ENCODE measurements at regions not wholly inside any gene's neighbourhood (a gene's known extent, or its start where the extent isn't known, plus 50 kb on each side); places are given as distances from the start of the nearest gene placed in this dataset.
A peak's percentile ranks its signal among the peaks of the same experiment; 100 is the strongest.

DNA sequence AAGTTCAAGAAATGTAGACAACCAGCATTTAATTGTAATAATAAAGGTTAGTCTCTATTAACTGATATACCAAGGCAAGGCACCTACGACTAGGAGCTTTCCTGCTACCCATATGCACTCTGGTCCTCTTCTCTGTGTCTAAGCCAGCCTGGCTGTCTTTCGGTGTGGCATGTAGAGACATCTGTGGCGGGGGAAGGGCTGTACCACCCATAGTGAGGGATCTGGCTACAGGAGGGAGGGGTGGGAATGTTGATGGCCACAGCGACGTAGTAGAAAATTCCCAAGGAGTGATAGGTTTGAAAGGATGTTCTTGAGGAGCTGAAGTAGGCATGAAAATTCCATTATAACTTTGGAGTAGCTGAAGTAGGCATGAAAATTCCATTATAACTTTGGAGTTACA lies 344.2 kb downstream of the ATP23 start:
- Mint-ChIP-seq H3K27me3 (peaks cover 4% of the 10 kb centered on the region), H3K4me1 (no peaks in the 10 kb centered on the region), H3K4me3 (no peak overlapping the region)

DNA sequence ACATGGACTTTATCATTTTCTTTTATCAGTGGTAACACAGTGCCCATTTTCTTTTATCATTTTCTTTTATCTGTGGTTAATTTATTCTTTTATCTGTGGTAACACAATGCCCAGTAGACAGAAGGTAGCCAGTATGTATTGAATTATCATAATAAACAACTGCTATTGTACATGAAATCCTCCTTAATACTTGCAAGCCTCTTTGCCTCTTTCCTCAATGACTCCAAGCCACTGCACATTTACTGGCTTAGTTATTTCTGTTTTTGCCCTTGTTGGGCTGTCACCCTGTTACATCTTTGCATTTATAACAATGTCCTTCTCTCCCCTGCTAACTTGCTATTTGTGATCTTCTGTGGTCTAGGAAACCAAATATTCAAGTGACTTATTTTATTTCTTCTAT lies 345.0 kb downstream of the ATP23 start:
- ATAC-seq (ENCODE audit: low read depth in 2 of 2) (no peak), DNase-seq (no peak)
- Mint-ChIP-seq H3K27ac (no peak overlapping the region), H3K27me3 (peaks cover 4% of the 10 kb centered on the region), H3K4me1 (peaks cover 0 to 5% (median 0%) of the 10 kb centered on the region in 4 donors), H3K4me3 (no peak overlapping the region), H3K9me3 (peaks cover 4 to 12% (median 9%) of the 10 kb centered on the region in 7 donors), H3K36me3 (no peaks in the 10 kb centered on the region)
- Histone ChIP-seq H3K9me3 (ENCODE audit: control insufficient read depth in 2 of 2, low read length in 2 of 2) (no peaks in the 10 kb centered on the region), H3K27me3 (ENCODE audit: control insufficient read depth, insufficient read depth, low read length) (no peaks in the 10 kb centered on the region), H3K4me3 (ENCODE audit: low read depth, low read length) (no peak overlapping the region), H3K4me1 (ENCODE audit: control insufficient read depth, insufficient read depth, low read length, poor library complexity, severe bottlenecking) (no peaks in the 10 kb centered on the region), H3K36me3 (ENCODE audit: control insufficient read depth, insufficient read depth, low read length) (no peaks in the 10 kb centered on the region), H3K27ac (ENCODE audit: insufficient read depth, low read length, poor library complexity, severe bottlenecking) (no peak overlapping the region)

More for the DNA sequence above, 344.2 kb downstream of the ATP23 start:
- Mint-ChIP-seq H3K36me3 (no peaks in the 10 kb centered on the region), H3K9me3 (peaks cover 5 to 20% (median 12%) of the 10 kb centered on the region in 7 donors), H3K27ac (no peak overlapping the region)
- Histone ChIP-seq H3K4me3 (ENCODE audit: low read depth, low read length) (no peak overlapping the region), H3K27me3 (ENCODE audit: control insufficient read depth, insufficient read depth, low read length) (no peaks in the 10 kb centered on the region), H3K9me3 (ENCODE audit: control insufficient read depth in 2 of 2, low read length in 2 of 2) (no peaks in the 10 kb centered on the region), H3K4me1 (ENCODE audit: control insufficient read depth, insufficient read depth, low read length, poor library complexity, severe bottlenecking) (no peaks in the 10 kb centered on the region), H3K36me3 (ENCODE audit: control insufficient read depth, insufficient read depth, low read length) (no peaks in the 10 kb centered on the region), H3K27ac (ENCODE audit: insufficient read depth, low read length, poor library complexity, severe bottlenecking) (no peak overlapping the region)
- DNase-seq, result no peak
- no peak for ATAC-seq (ENCODE audit: low read depth in 2 of 2)

DNA sequence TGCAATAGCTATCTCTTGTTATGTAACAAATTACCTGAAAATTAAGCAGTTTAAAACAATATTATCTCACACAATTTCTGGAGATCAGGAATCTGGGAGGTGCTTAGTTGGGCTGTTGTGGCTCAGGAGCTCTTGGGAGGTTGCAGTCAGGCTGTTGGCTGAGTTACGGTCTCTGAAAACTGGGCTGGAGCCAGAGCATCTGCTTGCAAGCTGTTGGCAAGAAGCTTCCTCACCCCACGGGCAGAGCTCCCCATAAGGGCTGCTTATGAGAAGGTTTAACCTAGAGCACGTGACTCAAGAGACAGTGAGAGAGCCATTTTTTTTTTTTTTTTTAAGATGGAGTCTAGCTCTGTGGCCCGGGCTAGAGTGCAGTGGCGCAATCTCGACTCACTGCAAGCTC lies 346.8 kb downstream of the ATP23 start:
- Mint-ChIP-seq H3K27me3 (peaks cover 4% of the 10 kb centered on the region), H3K4me1 (peaks cover 0 to 6% (median 0%) of the 10 kb centered on the region in 4 donors), H3K36me3 (no peaks in the 10 kb centered on the region), H3K27ac (no peak overlapping the region), H3K9me3 (peaks cover under 1 to 9% (median 4%) of the 10 kb centered on the region in 7 donors), H3K4me3 (no peak overlapping the region)
- H3K36me3 ChIP-seq (ENCODE audit: control insufficient read depth, insufficient read depth, low read length), result no peaks in the 10 kb centered on the region
- DNase-seq, result no peak
- no peak overlapping the region for H3K27ac ChIP-seq (ENCODE audit: insufficient read depth, low read length, poor library complexity, severe bottlenecking)
- H3K4me1 ChIP-seq (ENCODE audit: control insufficient read depth, insufficient read depth, low read length, poor library complexity, severe bottlenecking), result no peaks in the 10 kb centered on the region
- no peak overlapping the region for H3K4me3 ChIP-seq (ENCODE audit: low read depth, low read length)
- H3K27me3 ChIP-seq (ENCODE audit: control insufficient read depth, insufficient read depth, low read length), result peaks cover 2% of the 10 kb centered on the region
- H3K9me3 ChIP-seq (ENCODE audit: control insufficient read depth in 2 of 2, low read length in 2 of 2), result no peaks in the 10 kb centered on the region
- ATAC-seq (ENCODE audit: low read depth in 2 of 2), result no peak

DNA sequence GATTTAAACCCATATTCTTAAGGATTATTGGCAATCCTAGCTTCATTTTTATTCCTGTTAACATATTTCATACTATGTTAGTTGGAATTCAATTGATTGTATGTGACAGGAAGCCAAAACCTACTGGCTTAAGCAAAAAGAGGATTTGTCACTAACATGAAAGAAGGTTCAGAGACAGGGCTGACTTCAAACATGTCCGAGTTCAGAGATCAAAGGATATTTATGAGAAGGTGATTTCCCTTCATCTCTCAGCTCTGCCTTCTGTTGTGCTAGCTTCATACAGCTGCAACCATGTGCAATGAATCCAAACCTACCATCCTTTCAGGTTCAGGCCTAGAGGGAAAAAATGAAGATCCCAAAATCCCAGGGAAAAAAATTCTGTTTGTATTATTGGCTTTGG lies 349.7 kb downstream of the ATP23 start:
- DNase-seq, result peak in 1 of 3 donors; percentile 12
- peaks cover 0 to 6% (median 0%) of the 10 kb centered on the region in 4 donors for H3K4me1 Mint-ChIP-seq

DNA sequence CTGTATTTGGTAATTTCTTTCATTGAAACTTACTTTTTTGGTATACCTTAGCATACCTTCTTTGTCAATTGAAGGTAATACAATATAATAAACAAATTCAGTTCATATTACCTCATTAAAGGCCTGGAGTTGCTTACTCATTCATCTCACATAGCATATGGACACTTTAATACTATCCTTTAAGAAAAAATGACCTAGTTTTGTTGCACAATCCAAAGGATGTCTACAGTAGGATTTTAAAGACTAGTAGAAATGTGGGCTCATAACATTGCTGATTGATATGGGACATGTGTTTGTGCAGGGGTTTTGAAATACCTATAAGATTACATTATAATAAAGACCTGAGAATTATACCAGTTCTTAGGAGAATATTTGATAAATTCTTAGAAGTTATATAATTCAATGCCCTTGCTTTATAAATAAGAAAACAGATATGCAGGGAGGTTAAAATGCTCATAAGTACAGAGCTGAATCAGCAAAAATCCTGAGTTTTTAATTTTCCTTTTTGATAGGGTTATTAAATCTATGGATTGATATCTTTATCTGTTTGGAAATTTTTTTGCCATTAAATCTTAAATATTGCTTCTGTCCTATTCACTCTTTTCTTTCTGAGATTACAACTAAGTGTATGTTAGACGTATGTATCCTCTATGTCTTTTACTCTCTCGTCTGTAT lies 352.1 kb downstream of the ATP23 start:
- no peak for DNase-seq

More for the DNA sequence above, 349.7 kb downstream of the ATP23 start:
- Histone ChIP-seq H3K4me3 (ENCODE audit: low read depth, low read length) (no peak overlapping the region), H3K27me3 (ENCODE audit: control insufficient read depth, insufficient read depth, low read length) (peaks cover 4% of the 10 kb centered on the region), H3K36me3 (ENCODE audit: control insufficient read depth, insufficient read depth, low read length) (no peaks in the 10 kb centered on the region), H3K27ac (ENCODE audit: insufficient read depth, low read length, poor library complexity, severe bottlenecking) (no peak overlapping the region), H3K4me1 (ENCODE audit: control insufficient read depth, insufficient read depth, low read length, poor library complexity, severe bottlenecking) (no peaks in the 10 kb centered on the region), H3K9me3 (ENCODE audit: control insufficient read depth in 2 of 2, low read length in 2 of 2) (no peaks in the 10 kb centered on the region)
- no peak overlapping the region for H3K4me3 Mint-ChIP-seq
- H3K9me3 Mint-ChIP-seq, result peaks cover 0 to 5% (median 0%) of the 10 kb centered on the region in 7 donors
- H3K36me3 Mint-ChIP-seq, result no peaks in the 10 kb centered on the region
- no peak for ATAC-seq (ENCODE audit: low read depth in 2 of 2)
- peaks cover 4% of the 10 kb centered on the region for H3K27me3 Mint-ChIP-seq
- no peak overlapping the region for H3K27ac Mint-ChIP-seq

DNA sequence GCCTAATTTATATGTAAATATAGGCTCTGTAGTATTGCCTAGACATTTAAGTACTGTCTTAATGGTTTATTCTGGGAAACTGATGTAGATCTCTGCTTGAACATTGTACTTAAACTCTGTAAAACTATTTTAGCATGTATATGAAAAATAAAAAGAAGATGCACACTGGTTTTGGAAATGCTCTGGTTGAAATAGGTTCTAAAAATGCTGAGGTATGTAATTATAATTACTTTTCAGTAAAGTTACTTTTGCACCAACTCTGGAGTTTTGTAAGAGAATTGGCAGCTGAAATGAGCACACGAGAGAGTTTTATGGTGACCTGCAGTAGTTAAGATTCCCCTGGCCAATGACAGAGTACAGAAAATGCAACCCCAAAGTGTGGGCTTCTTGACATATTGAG lies 353.9 kb downstream of the ATP23 start:
- peaks cover 0 to 6% (median 0%) of the 10 kb centered on the region in 4 donors for H3K4me1 Mint-ChIP-seq
- no peaks in the 10 kb centered on the region for H3K36me3 Mint-ChIP-seq
- DNase-seq (no peak), ATAC-seq (ENCODE audit: low read depth in 2 of 2) (no peak)
- no peaks in the 10 kb centered on the region for H3K9me3 Mint-ChIP-seq
- no peak overlapping the region for H3K4me3 ChIP-seq (ENCODE audit: low read depth, low read length)
- peaks cover 4% of the 10 kb centered on the region for H3K27me3 Mint-ChIP-seq
- H3K4me1 ChIP-seq (ENCODE audit: control insufficient read depth, insufficient read depth, low read length, poor library complexity, severe bottlenecking), result no peaks in the 10 kb centered on the region
- H3K36me3 ChIP-seq (ENCODE audit: control insufficient read depth, insufficient read depth, low read length), result no peaks in the 10 kb centered on the region
- no peak overlapping the region for H3K27ac ChIP-seq (ENCODE audit: insufficient read depth, low read length, poor library complexity, severe bottlenecking)
- H3K27me3 ChIP-seq (ENCODE audit: control insufficient read depth, insufficient read depth, low read length), result peaks cover 4% of the 10 kb centered on the region
- no peaks in the 10 kb centered on the region for H3K9me3 ChIP-seq (ENCODE audit: control insufficient read depth in 2 of 2, low read length in 2 of 2)
- no peak overlapping the region for H3K4me3 Mint-ChIP-seq
- H3K27ac Mint-ChIP-seq, result no peak overlapping the region

More for the DNA sequence above, 352.1 kb downstream of the ATP23 start:
- no peak for ATAC-seq (ENCODE audit: low read depth in 2 of 2)
- H3K36me3 Mint-ChIP-seq, result no peaks in the 10 kb centered on the region
- Histone ChIP-seq H3K4me1 (ENCODE audit: control insufficient read depth, insufficient read depth, low read length, poor library complexity, severe bottlenecking) (no peaks in the 10 kb centered on the region), H3K9me3 (ENCODE audit: control insufficient read depth in 2 of 2, low read length in 2 of 2) (no peaks in the 10 kb centered on the region), H3K27ac (ENCODE audit: insufficient read depth, low read length, poor library complexity, severe bottlenecking) (no peak overlapping the region), H3K4me3 (ENCODE audit: low read depth, low read length) (no peak overlapping the region), H3K36me3 (ENCODE audit: control insufficient read depth, insufficient read depth, low read length) (no peaks in the 10 kb centered on the region), H3K27me3 (ENCODE audit: control insufficient read depth, insufficient read depth, low read length) (peaks cover 4% of the 10 kb centered on the region)
- H3K4me3 Mint-ChIP-seq, result no peak overlapping the region
- H3K4me1 Mint-ChIP-seq, result peaks cover 0 to 6% (median 0%) of the 10 kb centered on the region in 4 donors
- H3K9me3 Mint-ChIP-seq, result peaks cover 0 to 5% (median 0%) of the 10 kb centered on the region in 7 donors
- H3K27ac Mint-ChIP-seq, result no peak overlapping the region
- H3K27me3 Mint-ChIP-seq, result no peaks in the 10 kb centered on the region

DNA sequence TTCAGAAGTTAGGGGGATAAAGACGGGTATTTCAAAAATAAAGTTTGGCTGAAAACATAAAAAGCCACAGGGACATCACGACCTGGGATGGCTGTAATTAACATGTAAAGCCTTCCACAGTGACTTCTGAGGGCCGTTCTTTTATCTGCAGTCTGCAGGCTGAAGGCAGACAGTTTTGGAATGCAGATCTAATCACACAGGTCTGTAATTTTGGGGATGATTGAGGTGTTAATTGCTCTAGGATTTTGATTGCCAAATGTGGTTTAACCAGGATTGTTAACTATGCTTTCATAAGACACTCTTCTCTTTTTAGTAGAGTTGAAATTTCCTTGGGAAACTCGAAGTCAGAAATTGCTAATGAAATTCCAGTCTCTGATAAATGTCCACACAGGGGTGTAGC lies 355.5 kb downstream of the ATP23 start:
- Mint-ChIP-seq H3K36me3 (no peaks in the 10 kb centered on the region), H3K4me3 (no peak overlapping the region), H3K27ac (no peak overlapping the region), H3K4me1 (no peaks in the 10 kb centered on the region), H3K27me3 (peaks cover 8% of the 10 kb centered on the region), H3K9me3 (no peaks in the 10 kb centered on the region)
- no peak overlapping the region for H3K4me3 ChIP-seq (ENCODE audit: low read depth, low read length)
- no peak overlapping the region for H3K27ac ChIP-seq (ENCODE audit: insufficient read depth, low read length, poor library complexity, severe bottlenecking)
- H3K9me3 ChIP-seq (ENCODE audit: control insufficient read depth in 2 of 2, low read length in 2 of 2), result no peaks in the 10 kb centered on the region
- H3K36me3 ChIP-seq (ENCODE audit: control insufficient read depth, insufficient read depth, low read length), result no peaks in the 10 kb centered on the region
- ATAC-seq (ENCODE audit: low read depth in 2 of 2), result no peak
- no peak for DNase-seq
- H3K27me3 ChIP-seq (ENCODE audit: control insufficient read depth, insufficient read depth, low read length), result peaks cover 3% of the 10 kb centered on the region
- no peaks in the 10 kb centered on the region for H3K4me1 ChIP-seq (ENCODE audit: control insufficient read depth, insufficient read depth, low read length, poor library complexity, severe bottlenecking)

DNA sequence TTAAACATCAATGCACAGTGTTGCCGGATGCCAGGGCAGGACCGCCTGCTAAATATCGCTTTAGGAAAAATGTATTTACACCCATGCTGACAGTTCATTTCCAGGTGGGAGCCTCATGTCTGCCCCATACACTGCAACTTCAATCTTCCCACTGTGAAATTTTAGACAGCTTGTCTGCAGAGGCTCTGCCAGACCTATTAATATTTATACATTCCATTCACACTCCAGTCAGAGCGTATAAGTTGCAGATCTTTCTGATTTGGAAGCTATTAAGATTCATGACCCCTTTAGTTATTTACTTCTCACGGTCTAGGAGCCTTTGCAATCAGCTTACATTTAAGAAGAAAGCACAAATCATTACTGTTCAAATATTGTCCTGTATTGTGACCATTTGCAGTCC lies 357.4 kb downstream of the ATP23 start:
- ATAC-seq (ENCODE audit: low read depth in 2 of 2), result no peak
- Mint-ChIP-seq H3K27ac (no peak overlapping the region), H3K27me3 (peaks cover 8% of the 10 kb centered on the region), H3K9me3 (no peaks in the 10 kb centered on the region), H3K4me1 (no peaks in the 10 kb centered on the region), H3K4me3 (no peak overlapping the region), H3K36me3 (no peaks in the 10 kb centered on the region)
- Histone ChIP-seq H3K9me3 (ENCODE audit: control insufficient read depth in 2 of 2, low read length in 2 of 2) (no peaks in the 10 kb centered on the region), H3K4me1 (ENCODE audit: control insufficient read depth, insufficient read depth, low read length, poor library complexity, severe bottlenecking) (no peaks in the 10 kb centered on the region), H3K36me3 (ENCODE audit: control insufficient read depth, insufficient read depth, low read length) (no peaks in the 10 kb centered on the region), H3K4me3 (ENCODE audit: low read depth, low read length) (no peak overlapping the region), H3K27ac (ENCODE audit: insufficient read depth, low read length, poor library complexity, severe bottlenecking) (no peak overlapping the region), H3K27me3 (ENCODE audit: control insufficient read depth, insufficient read depth, low read length) (peaks cover 2% of the 10 kb centered on the region)
- DNase-seq, result no peak

All from CD4-positive, CD25-positive, alpha-beta regulatory T cell (primary cell).